AG09319 (cell line): ENCODE measurements at regions not wholly inside any gene's neighbourhood (a gene's known extent, or its start where the extent isn't known, plus 50 kb on each side); places are given as distances from the start of the nearest gene placed in this dataset.

Source experiments
- DNase-seq: peaks from one replicate; pipeline ENCODE4 v3.0.0-alpha.2; 2010; ENCODE audit warnings: low read depth; ENCODE audit errors: extremely low read depth
- TF ChIP-seq, protein P1 (sequence below): IDR thresholded peaks from 2 replicates; pipeline ENCODE4 v1.5.1; 2011; ENCODE audit warnings: low read depth, mild to moderate bottlenecking, inconsistent platforms, low read length, moderate library complexity

DNA sequence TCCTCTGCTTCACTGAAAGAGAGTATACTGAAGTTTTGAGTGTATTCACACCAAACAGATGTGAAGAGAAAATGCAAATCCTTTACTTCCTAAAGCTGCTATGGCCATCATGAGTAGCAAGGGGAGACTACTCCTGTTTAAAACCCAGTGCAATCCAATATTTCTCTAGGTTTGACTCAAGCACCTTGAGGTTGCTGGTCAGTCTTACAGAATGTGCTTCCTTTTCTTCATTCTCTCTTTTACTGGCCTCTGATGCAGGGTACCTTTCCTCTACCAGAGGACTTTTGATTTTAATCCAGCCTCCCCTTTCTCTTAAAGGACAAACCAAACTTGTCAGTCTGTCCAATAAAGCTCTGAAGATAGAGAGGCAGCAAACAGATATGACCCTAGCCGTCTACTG is 98.1 kb upstream of the TLE4 start:
- TF ChIP-seq, protein P1, sequence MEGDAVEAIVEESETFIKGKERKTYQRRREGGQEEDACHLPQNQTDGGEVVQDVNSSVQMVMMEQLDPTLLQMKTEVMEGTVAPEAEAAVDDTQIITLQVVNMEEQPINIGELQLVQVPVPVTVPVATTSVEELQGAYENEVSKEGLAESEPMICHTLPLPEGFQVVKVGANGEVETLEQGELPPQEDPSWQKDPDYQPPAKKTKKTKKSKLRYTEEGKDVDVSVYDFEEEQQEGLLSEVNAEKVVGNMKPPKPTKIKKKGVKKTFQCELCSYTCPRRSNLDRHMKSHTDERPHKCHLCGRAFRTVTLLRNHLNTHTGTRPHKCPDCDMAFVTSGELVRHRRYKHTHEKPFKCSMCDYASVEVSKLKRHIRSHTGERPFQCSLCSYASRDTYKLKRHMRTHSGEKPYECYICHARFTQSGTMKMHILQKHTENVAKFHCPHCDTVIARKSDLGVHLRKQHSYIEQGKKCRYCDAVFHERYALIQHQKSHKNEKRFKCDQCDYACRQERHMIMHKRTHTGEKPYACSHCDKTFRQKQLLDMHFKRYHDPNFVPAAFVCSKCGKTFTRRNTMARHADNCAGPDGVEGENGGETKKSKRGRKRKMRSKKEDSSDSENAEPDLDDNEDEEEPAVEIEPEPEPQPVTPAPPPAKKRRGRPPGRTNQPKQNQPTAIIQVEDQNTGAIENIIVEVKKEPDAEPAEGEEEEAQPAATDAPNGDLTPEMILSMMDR = no peak
- DNase-seq = no peak

DNA sequence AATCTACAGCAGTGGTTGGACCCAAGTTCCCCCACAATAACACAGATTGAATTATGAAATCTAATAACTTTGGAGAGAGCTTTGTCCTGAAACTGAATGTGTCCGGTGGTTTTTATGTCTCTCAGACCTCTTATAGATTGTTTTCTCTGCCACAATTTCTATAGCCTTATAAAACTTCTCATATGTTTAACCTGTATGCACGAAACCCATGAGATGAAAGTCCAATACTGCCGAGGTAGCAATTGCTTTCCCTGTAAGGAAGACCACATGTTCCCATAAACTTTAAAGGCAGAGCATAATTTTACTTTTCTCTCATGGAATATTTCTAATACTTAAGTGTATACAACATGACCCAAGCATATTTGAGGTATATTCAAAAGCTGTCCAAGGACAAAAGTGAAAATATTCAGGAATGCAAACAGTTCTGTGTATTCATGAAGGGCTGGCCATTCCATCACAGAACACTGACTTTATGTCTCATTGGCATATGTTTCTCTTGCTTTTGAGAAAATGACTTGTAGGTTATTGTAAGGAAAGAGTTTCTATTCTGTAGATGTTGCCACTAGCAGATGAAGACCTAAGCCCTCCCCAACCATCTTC is 94.4 kb upstream of the TLE4 start:
- DNase-seq = no peak
- TF ChIP-seq, protein P1 = no peak

DNA sequence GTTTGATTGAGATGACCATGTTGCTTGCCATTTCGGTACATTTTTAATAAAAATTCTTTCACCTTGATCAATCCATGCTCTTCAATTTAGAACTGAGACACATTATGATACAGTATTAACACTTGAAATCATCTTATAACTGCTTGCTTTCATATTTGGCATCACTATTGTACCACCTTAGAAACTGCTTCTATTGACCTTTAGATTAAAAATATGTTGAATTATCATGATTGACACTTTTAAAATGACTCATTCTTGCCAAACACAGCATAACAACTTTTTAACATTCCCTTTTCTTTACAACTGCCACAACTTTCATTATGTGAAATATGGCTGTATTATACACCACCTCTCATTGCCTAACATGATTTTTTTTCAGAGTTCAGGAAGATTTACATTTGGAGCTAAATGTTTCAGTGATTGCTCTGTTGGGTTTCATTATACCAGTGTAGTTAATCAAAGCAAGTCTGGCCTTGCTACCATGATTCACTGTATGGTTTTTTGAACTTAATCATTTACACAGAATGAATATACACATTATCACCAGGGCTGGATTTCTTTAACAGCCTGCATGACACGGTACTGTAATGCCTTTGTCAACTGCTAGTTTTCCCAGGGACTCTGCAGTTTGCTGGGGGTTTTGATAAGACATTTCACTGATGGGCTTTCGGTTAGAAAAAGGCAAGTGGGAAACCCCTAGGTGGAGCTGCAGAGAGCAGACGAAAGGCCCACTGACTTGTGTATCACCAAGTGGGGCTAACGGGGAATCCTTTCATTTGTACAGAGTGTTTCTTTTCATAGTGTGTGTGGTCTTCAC is 93.6 kb upstream of the TLE4 start:
- no peak for DNase-seq
- TF ChIP-seq, protein P1 = peak; percentile 38

DNA sequence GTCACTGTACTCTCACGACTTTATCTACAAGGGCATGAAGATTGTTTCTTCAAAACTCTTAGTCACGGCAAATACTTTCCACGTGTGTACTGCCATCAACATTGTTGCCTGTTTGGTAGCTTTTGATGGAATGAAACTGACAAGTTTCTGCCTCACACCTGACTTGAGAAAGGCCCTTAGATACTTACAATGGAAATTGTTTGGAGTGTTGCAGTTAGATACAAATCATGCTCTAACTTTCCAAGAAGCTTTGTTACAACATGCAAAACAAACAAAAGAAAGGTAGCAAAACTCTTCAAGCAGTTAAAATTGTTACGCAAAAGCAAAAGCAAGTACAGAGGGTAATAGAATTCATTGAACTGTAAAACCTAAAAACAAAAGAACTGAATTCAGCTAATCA is 91.1 kb upstream of the TLE4 start:
- no peak for DNase-seq

DNA sequence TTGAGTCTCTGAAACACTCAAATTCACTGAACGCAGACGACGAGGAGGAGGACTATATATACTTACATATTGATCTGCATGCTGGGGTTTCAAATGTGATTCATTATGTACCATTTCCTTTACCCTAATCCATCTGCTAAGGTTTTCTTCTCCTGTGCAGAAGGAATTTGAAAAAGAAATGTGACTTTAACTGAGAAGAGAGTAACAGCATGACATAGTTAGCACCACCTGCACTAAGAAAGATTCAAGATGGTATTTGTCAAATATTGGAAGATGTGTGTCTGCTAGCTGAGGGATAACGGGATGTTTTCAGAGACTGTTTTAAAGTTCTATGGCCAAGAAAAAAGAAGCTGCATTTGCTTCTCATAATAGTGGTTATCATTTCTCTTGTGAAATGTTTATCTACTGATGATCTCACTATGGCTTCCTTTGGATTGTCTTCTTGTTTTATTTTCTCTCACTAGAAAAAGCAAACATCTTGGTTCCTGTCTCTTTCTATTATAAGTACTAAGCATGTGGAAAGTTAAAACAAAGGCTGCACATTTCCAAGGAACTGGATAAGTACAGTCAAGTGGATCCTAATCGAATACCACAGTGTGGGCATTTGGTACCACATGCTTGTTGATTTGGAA is 89.8 kb upstream of the TLE4 start:
- TF ChIP-seq, protein P1 = no peak
- no peak for DNase-seq

More for the DNA sequence above, 91.1 kb upstream of the TLE4 start:
- TF ChIP-seq, protein P1 = no peak

DNA sequence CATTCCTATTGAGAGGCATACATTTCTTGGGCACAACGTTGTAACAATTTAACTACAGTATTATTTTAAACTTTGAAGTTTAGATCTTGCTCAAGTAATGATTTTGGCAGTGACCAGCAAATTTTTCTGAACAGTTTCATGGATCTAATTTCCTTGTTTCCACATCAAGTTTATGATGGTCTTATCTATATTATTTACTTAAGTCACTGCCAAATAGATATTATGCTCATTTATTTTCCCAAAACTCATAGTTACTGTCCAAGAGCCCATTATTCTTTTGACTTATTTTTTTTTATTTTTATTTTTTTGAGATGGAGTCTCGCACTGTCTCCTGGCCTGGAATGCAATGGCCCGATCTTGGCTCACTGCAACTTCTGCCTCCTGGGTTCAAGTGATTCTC is 86.5 kb upstream of the TLE4 start:
- DNase-seq = no peak

More for the DNA sequence above, 86.5 kb upstream of the TLE4 start:
- TF ChIP-seq, protein P1 = no peak
